SK-N-SH (cell line): ENCODE measurements at regions not wholly inside any gene's neighbourhood (a gene's known extent, or its start where the extent isn't known, plus 50 kb on each side); places are given as distances from the start of the nearest gene placed in this dataset.

ENCODE experiments used
- CTCF ChIA-PET: fragments of 300-600, 350-600 bp; formaldehyde crosslinking; extraction: SDS; loops from one replicate; lab custom pipeline; 2021; lab: Yijun Ruan, JAX
- POLR2A ChIA-PET: fragments of 350-600 bp; sonication (Branson Sonifier 250); formaldehyde crosslinking; extraction: SDS; loops from one replicate; lab custom pipeline; 2020; ENCODE audit warnings: antibody characterized with exemption, inconsistent platforms; lab: Yijun Ruan, JAX
- DNase-seq: peaks from one replicate; pipeline ENCODE4 v3.0.0; 2012
- H2AFZ ChIP-seq: fragments of 200-600 bp; sonication (generic); 2 replicates; pipeline ENCODE4 v1.8.1; 2016; ENCODE audit warnings: antibody characterized with exemption, mild to moderate bottlenecking, low read depth
- H3F3A ChIP-seq: fragments of 200-600 bp; sonication (generic); replicated peaks from 2 replicates; pipeline ENCODE3; 2016; ENCODE audit warnings: antibody characterized with exemption, mild to moderate bottlenecking; ENCODE audit not compliant: insufficient read depth
- H3K27ac ChIP-seq, 2 experiments: fragments of 200-500 bp in 1 of 2; fragments of 200-600 bp in 1 of 2; sonication (Bioruptor generic) in 1 of 2; sonication (generic), shearing (Covaris generic) in 1 of 2; 2 replicates each; pipeline versions ENCODE4 v1.5.1 to v1.6.1; 2014 to 2016; ENCODE audit warnings: low read depth in 2 of 2, inconsistent platforms in 1 of 2, low read length in 1 of 2, mild to moderate bottlenecking in 1 of 2, mixed read lengths in 1 of 2
- H3K27me3 ChIP-seq: fragments of 200-600 bp; sonication (generic), shearing (Covaris generic); 2 replicates; pipeline ENCODE4 v1.6.1; 2016; ENCODE audit warnings: mixed run types; ENCODE audit not compliant: insufficient read depth
- H3K36me3 ChIP-seq, 2 experiments: fragments of 200-500 bp in 1 of 2; fragments of 200-600 bp in 1 of 2; sonication (Bioruptor generic) in 1 of 2; sonication (generic) in 1 of 2; replicated peaks in 1 of 2; 2 replicates each; pipeline versions ENCODE3 to v1.5.1; 2014 to 2016; ENCODE audit warnings: low read length in 1 of 2, mild to moderate bottlenecking in 1 of 2; ENCODE audit not compliant: insufficient read depth in 2 of 2, control insufficient read depth in 1 of 2
- H3K4me1 ChIP-seq, 2 experiments: fragments of 200-500 bp in 1 of 2; fragments of 200-600 bp in 1 of 2; sonication (Bioruptor generic) in 1 of 2; sonication (generic), shearing (Covaris generic) in 1 of 2; 2 replicates each; pipeline versions ENCODE4 v1.5.1 to v1.6.1; 2014 to 2016; ENCODE audit warnings: low read depth in 1 of 2, low read length in 1 of 2, mixed run types in 1 of 2; ENCODE audit not compliant: insufficient read depth in 2 of 2, control insufficient read depth in 1 of 2
- H3K4me2 ChIP-seq: fragments of 200-600 bp; sonication (generic), shearing (Covaris generic); 2 replicates; pipeline ENCODE4 v1.6.1; 2017; ENCODE audit warnings: mixed run types
- H3K4me3 ChIP-seq, 2 experiments: fragments of 200-500 bp in 1 of 2; fragments of 200-600 bp in 1 of 2; sonication (Bioruptor generic) in 1 of 2; sonication (generic), shearing (Covaris generic) in 1 of 2; 2 replicates each; pipeline versions ENCODE4 v1.5.1 to v1.8.1; 2014 to 2016; ENCODE audit warnings: low read depth in 2 of 2, inconsistent platforms in 1 of 2, low read length in 1 of 2, mild to moderate bottlenecking in 1 of 2, mixed read lengths in 1 of 2, moderate library complexity in 1 of 2
- H3K79me2 ChIP-seq: fragments of 200-600 bp; sonication (generic); 2 replicates; pipeline ENCODE4 v1.8.1; 2017; ENCODE audit warnings: mild to moderate bottlenecking; ENCODE audit not compliant: insufficient read depth
- H3K9ac ChIP-seq: fragments of 200-600 bp; sonication (generic); 2 replicates; pipeline ENCODE4 v1.6.1; 2017; ENCODE audit warnings: mixed run types
- H3K9me2 ChIP-seq: fragments of 200-600 bp; sonication (generic); 2 replicates; pipeline ENCODE4 v1.6.1; 2017; ENCODE audit warnings: mixed run types
- H3K9me3 ChIP-seq: fragments of 200-600 bp; sonication (generic); 2 replicates; pipeline ENCODE4 v1.6.1; 2017; ENCODE audit warnings: mixed run types, mild to moderate bottlenecking, moderate library complexity
- H4K20me1 ChIP-seq: fragments of 200-600 bp; sonication (generic); 2 replicates; pipeline ENCODE4 v1.6.1; 2017; ENCODE audit warnings: mild to moderate bottlenecking, mixed run types; ENCODE audit not compliant: insufficient read depth
- CHD2 ChIP-seq: fragments of 150-350 bp; IDR thresholded peaks from 2 replicates; pipeline ENCODE4 v1.6.1; 2018; ENCODE audit warnings: low read length; ENCODE audit not compliant: partially characterized antibody
- CTCF ChIP-seq: fragments of 200-600 bp; sonication (generic); IDR thresholded peaks from 2 replicates; pipeline ENCODE4 v1.6.1; 2017; ENCODE audit warnings: antibody characterized with exemption, mild to moderate bottlenecking, moderate library complexity
- EZH2phosphoT487 ChIP-seq: fragments of 200-600 bp; sonication (generic); IDR thresholded peaks from 2 replicates; pipeline ENCODE4 v1.6.1; 2017; ENCODE audit warnings: low read depth, mixed run types, mild to moderate bottlenecking, antibody characterized with exemption, moderate library complexity, borderline replicate concordance
- GABPA ChIP-seq: IDR thresholded peaks from 2 replicates; pipeline ENCODE4 v1.4.0; 2012; ENCODE audit warnings: low read depth, mild to moderate bottlenecking
- IRF3 ChIP-seq: fragments of 150-350 bp; IDR thresholded peaks from 2 replicates; pipeline ENCODE4 v1.6.1; 2016; ENCODE audit warnings: mild to moderate bottlenecking, low read depth, low read length
- MAX ChIP-seq: IDR thresholded peaks from 2 replicates; pipeline ENCODE4 v1.4.0; 2012; ENCODE audit warnings: low read depth
- MEF2A ChIP-seq: IDR thresholded peaks from 2 replicates; pipeline ENCODE4 v1.4.0; 2012; ENCODE audit warnings: low read depth, borderline replicate concordance
- MXI1 ChIP-seq: IDR thresholded peaks from 2 replicates; pipeline ENCODE4 v1.6.1; 2012; ENCODE audit warnings: mild to moderate bottlenecking, low read depth, low read length, improper control_type of control experiment
- NFIC ChIP-seq: IDR thresholded peaks from 2 replicates; pipeline ENCODE4 v1.4.0; 2012; ENCODE audit warnings: borderline replicate concordance
- NRF1 ChIP-seq: IDR thresholded peaks from 2 replicates; pipeline ENCODE4 v1.6.1; 2012; ENCODE audit warnings: low read depth, mild to moderate bottlenecking, low read length
- POLR2AphosphoS5 ChIP-seq: IDR thresholded peaks from 2 replicates; pipeline ENCODE4 v1.6.1; 2012; ENCODE audit warnings: low read depth, low read length
- RAD21 ChIP-seq: IDR thresholded peaks from 2 replicates; pipeline ENCODE4 v1.6.1; 2012; ENCODE audit warnings: mild to moderate bottlenecking, low read length
- RCOR1 ChIP-seq: fragments of 150-350 bp; IDR thresholded peaks from 2 replicates; pipeline ENCODE4 v1.6.1; 2017; ENCODE audit warnings: antibody characterized with exemption, low read length
- RFX5 ChIP-seq: IDR thresholded peaks from 2 replicates; pipeline ENCODE4 v1.6.1; 2012; ENCODE audit warnings: mild to moderate bottlenecking, improper control_type of control experiment, low read length
- RXRA ChIP-seq: IDR thresholded peaks from 2 replicates; pipeline ENCODE4 v1.4.0; 2012; ENCODE audit warnings: low read depth, mild to moderate bottlenecking, borderline replicate concordance
- SIN3A ChIP-seq: IDR thresholded peaks from 2 replicates; pipeline ENCODE4 v1.6.1; 2012; ENCODE audit warnings: low read depth, mild to moderate bottlenecking, low read length, moderate library complexity, borderline replicate concordance
- SMC3 ChIP-seq: IDR thresholded peaks from 2 replicates; pipeline ENCODE4 v1.6.1; 2012; ENCODE audit warnings: low read depth, low read length, improper control_type of control experiment
- TEAD4 ChIP-seq: IDR thresholded peaks from 2 replicates; pipeline ENCODE4 v1.4.0; 2012; ENCODE audit warnings: mild to moderate bottlenecking, borderline replicate concordance; ENCODE audit not compliant: insufficient read depth
- USF1 ChIP-seq: IDR thresholded peaks from 2 replicates; pipeline ENCODE4 v1.4.0; 2012; ENCODE audit warnings: low read depth, borderline replicate concordance
- USF2 ChIP-seq: fragments of 150-350 bp; IDR thresholded peaks from 2 replicates; pipeline ENCODE4 v1.6.1; 2017; ENCODE audit warnings: antibody characterized with exemption, low read length, low read depth, borderline replicate concordance
- YY1 ChIP-seq: IDR thresholded peaks from 2 replicates; pipeline ENCODE4 v1.4.0; 2012; ENCODE audit warnings: low read depth, mild to moderate bottlenecking
- WGBS: methylation state at CpG from one replicate; pipeline ENCODE4 v1.1.6; 2017; ENCODE audit warnings: low lambda C conversion rate; 5-methylcytosine and 5-hydroxymethylcytosine counted together

- TF ChIP-seq CTCF (no peak), RCOR1 (no peak), CHD2 (no peak), RFX5 (no peak)
Observed at GRCh38 chr7:19972876-19973275, 199.5 kb upstream of the TMEM196 start (continued).

GRCh38 chr7:19971956-19972355, 198.5 kb upstream of the TMEM196 start:
- POLR2A ChIA-PET = no interaction called here
- Histone ChIP-seq H3K4me2 (no peak overlapping the region), H3K4me1 (no peaks in the 10 kb centered on the region), H3K36me3 (no peaks in the 10 kb centered on the region), H3F3A (no peaks in the 10 kb centered on the region), H3K79me2 (no peaks in the 10 kb centered on the region), H3K9me2 (no peaks in the 10 kb centered on the region), H2AFZ (no peak overlapping the region), H3K9me3 (no peaks in the 10 kb centered on the region), H3K9ac (no peak overlapping the region), H4K20me1 (no peaks in the 10 kb centered on the region), H3K27me3 (no peaks in the 10 kb centered on the region), H3K27ac (no peak overlapping the region), H3K4me3 (no peak overlapping the region)
- TF ChIP-seq USF2 = no peak
- no peak for TF ChIP-seq USF1
- TF ChIP-seq SIN3A = no peak
- CTCF ChIA-PET = interaction anchor here (0.7 to 1.3 kb wide), 4 partner anchors 9 to 627 kb away, joined by 3 to 4 read pairs (median 3); no protein-coding TSS in a partner anchor
- no peak for DNase-seq
- WGBS = 11% methylated on average over 2 of the region's 2 CpGs

GRCh38 chr7:19970514-19970913, 197.1 kb upstream of the TMEM196 start:
- CTCF ChIA-PET = no interaction called here
- Histone ChIP-seq H3K27ac (no peak overlapping the region), H3F3A (no peaks in the 10 kb centered on the region), H3K4me1 (no peaks in the 10 kb centered on the region), H3K27me3 (no peaks in the 10 kb centered on the region), H4K20me1 (no peaks in the 10 kb centered on the region), H3K9me2 (no peaks in the 10 kb centered on the region), H3K4me3 (no peak overlapping the region), H3K9me3 (no peaks in the 10 kb centered on the region), H3K9ac (no peak overlapping the region), H3K4me2 (no peak overlapping the region), H2AFZ (no peak overlapping the region), H3K36me3 (no peaks in the 10 kb centered on the region), H3K79me2 (no peaks in the 10 kb centered on the region)
- DNase-seq = no peak
- POLR2A ChIA-PET = no interaction called here
- TF ChIP-seq USF1 (no peak), MEF2A (no peak), RXRA (no peak), NRF1 (no peak), RAD21 (no peak), NFIC (no peak), EZH2phosphoT487 (no peak), GABPA (no peak), IRF3 (no peak), MXI1 (no peak), POLR2AphosphoS5 (no peak), MAX (no peak), YY1 (no peak), TEAD4 (no peak), SMC3 (no peak)
